ENCODE measurements at regions not wholly inside any gene's neighbourhood (a gene's known extent, or its start where the extent isn't known, plus 50 kb on each side); places are given as distances from the start of the nearest gene placed in this dataset.

- Histone ChIP-seq H3K14ac (ENCODE audit: insufficient read length) (no peak overlapping the region), H3K23ac (ENCODE audit: insufficient read length) (no peak overlapping the region), H3K79me2 (ENCODE audit: control insufficient read depth in 1 of 2, insufficient read depth in 2 of 2, low read length in 2 of 2) (no peaks in the 10 kb centered on the region), H3K79me1 (ENCODE audit: low read depth, low read length) (no peaks in the 10 kb centered on the region), H3K9ac (replicated peaks in 1 of 4; ENCODE audit: extremely low read depth in 1 of 4, low read depth in 3 of 4, low read length in 3 of 4) (no peak overlapping the region), H3K4ac (replicated peaks; ENCODE audit: insufficient read length, low read depth, low read length) (no peak overlapping the region), H3K18ac (ENCODE audit: extremely low read depth, low read length) (no peak overlapping the region), H3K4me1 (replicated peaks in 1 of 4; ENCODE audit: control insufficient read depth in 3 of 4, insufficient read depth in 4 of 4, low read length in 3 of 4) (peaks cover 0 to 6% (median 4%) of the 10 kb centered on the region in 4 experiments; a peak in 3 of 7 replicates), H4K91ac (replicated peaks; ENCODE audit: insufficient read length, low read length) (no peak overlapping the region), H2BK15ac (ENCODE audit: low read length) (no peak overlapping the region), H3K27ac (ENCODE audit: low read depth, low read length) (no peak overlapping the region), H2BK12ac (ENCODE audit: low read depth, low read length) (no peak overlapping the region), H2BK20ac (ENCODE audit: low read length) (no peak overlapping the region), H3K27me3 (replicated peaks in 1 of 4; ENCODE audit: control insufficient read depth in 3 of 4, extremely low read depth in 1 of 4, insufficient read depth in 3 of 4, low read length in 3 of 4) (peaks cover 0 to 3% (median under 1%) of the 10 kb centered on the region in 4 experiments; a peak in 2 of 7 replicates), H4K5ac (ENCODE audit: insufficient read length, low read depth, low read length) (no peak overlapping the region), H4K20me1 (replicated peaks in 1 of 2; ENCODE audit: control insufficient read depth in 1 of 2, insufficient read depth in 2 of 2, low read length in 2 of 2) (no peaks in the 10 kb centered on the region), H4K8ac (ENCODE audit: extremely low read depth, insufficient read depth, low read length) (no peak overlapping the region), H3K23me2 (ENCODE audit: low read depth, low read length) (no peaks in the 10 kb centered on the region), H3K9me3 (ENCODE audit: insufficient read depth in 2 of 2, low read depth in 1 of 2, low read length in 1 of 2) (peaks cover 3 to 4% of the 10 kb centered on the region in 2 experiments; a peak in 1 of 4 replicates), H2BK120ac (replicated peaks; ENCODE audit: low read depth, low read length) (no peak overlapping the region), H2AK5ac (ENCODE audit: low read depth, low read length) (no peak overlapping the region), H3K36me3 (ENCODE audit: control insufficient read depth in 2 of 4, insufficient read depth in 4 of 4, low read length in 3 of 4) (no peaks in the 10 kb centered on the region), H2BK5ac (ENCODE audit: low read depth, low read length) (no peak overlapping the region), H3K4me3 (ENCODE audit: extremely low read depth in 1 of 4, insufficient read depth in 2 of 4, low read depth in 3 of 4, low read length in 4 of 4) (no peak overlapping the region), H3K4me2 (ENCODE audit: insufficient read depth in 1 of 2, low read depth in 2 of 2, low read length in 2 of 2) (no peak overlapping the region), H3K56ac (replicated peaks; ENCODE audit: insufficient read length, low read depth, low read length) (no peak overlapping the region), H2AFZ (ENCODE audit: low read length) (no peak overlapping the region)
- WGBS, 2 experiments (ENCODE audit: extremely low coverage in 1 of 2, insufficient coverage in 1 of 2, insufficient read length in 1 of 2, insufficient replicate concordance in 2 of 2, low coverage in 1 of 2, low lambda C conversion rate in 2 of 2, missing lambda C conversion rate in 1 of 2) = 84% methylated on average over 2 of the region's 2 CpGs; no CpG with 5 or more reads in 1 of the 2 experiments
- CTCF ChIA-PET (ENCODE audit: partially characterized antibody) = interaction anchor here (1.2 kb wide), 1 partner anchor 24 kb away, joined by 3 read pairs; no protein-coding TSS in a partner anchor
- FAIRE-seq (no peak), DNase-seq (ENCODE audit: low read depth in 1 of 2, low spot score in 2 of 2) (no peak)
- POLR2A ChIA-PET (ENCODE audit: partially characterized antibody) = no interaction called here
- TF ChIP-seq BCL11A (IDR thresholded peaks at IDR 0.05; ENCODE audit: low read depth in 2 of 2, low read length in 2 of 2) = no peak
- TF ChIP-seq CEBPB (IDR thresholded peaks at IDR 0.05; ENCODE audit: low read depth, low read length) = no peak
- TF ChIP-seq RBBP5 (IDR thresholded peaks at IDR 0.05; ENCODE audit: borderline replicate concordance, low read depth, low read length) = no peak
- no peak for TF ChIP-seq KDM4A (IDR thresholded peaks at IDR 0.05; ENCODE audit: low read depth, low read length, severe bottlenecking)
- no peak for TF ChIP-seq BRCA1 (IDR thresholded peaks at IDR 0.05; ENCODE audit: low read depth, low read length)
- TF ChIP-seq, protein P1, sequence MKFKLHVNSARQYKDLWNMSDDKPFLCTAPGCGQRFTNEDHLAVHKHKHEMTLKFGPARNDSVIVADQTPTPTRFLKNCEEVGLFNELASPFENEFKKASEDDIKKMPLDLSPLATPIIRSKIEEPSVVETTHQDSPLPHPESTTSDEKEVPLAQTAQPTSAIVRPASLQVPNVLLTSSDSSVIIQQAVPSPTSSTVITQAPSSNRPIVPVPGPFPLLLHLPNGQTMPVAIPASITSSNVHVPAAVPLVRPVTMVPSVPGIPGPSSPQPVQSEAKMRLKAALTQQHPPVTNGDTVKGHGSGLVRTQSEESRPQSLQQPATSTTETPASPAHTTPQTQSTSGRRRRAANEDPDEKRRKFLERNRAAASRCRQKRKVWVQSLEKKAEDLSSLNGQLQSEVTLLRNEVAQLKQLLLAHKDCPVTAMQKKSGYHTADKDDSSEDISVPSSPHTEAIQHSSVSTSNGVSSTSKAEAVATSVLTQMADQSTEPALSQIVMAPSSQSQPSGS (IDR thresholded peaks at IDR 0.05; ENCODE audit: low read length) = no peak
- TF ChIP-seq RNF2 (IDR thresholded peaks at IDR 0.05; ENCODE audit: borderline replicate concordance, low read depth, low read length, missing control alignments, poor library complexity, severe bottlenecking) = no peak
- no peak for TF ChIP-seq CREB1 (IDR thresholded peaks at IDR 0.05)
Observed at GRCh38 chr16:47990676-47991075, 165.1 kb downstream of the ABCC12 start.
